ENCODE measurements at regions not wholly inside any gene's neighbourhood (a gene's known extent, or its start where the extent isn't known, plus 50 kb on each side); places are given as distances from the start of the nearest gene placed in this dataset.

DNA sequence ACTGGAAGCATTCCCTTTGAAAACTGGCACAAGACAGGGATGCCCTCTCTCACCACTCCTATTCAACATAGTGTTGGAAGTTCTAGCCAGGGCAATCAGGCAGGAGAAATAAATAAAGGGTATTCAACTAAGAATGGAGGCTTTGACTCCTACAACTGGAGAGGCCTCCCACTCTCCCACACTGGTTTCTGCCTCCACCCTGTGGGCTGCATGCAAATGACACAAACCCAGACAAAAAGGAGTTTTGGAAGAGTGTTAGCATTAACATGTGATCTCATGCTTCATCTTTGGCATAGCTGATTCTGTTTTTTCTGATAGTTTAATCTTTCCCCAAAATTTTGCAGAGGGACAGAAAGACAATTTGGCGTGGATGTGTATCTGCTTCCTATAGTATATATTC, 80.8 kb upstream of the IQCM start:
- DNase-seq (ENCODE audit: low spot score): peak; percentile 40
- TF ChIP-seq CTCF (conservative IDR thresholded peaks at IDR 0.05; ENCODE audit: low read depth in 2 of 2) (peak; percentile 44 to 72), STAT1 (IDR thresholded peaks at IDR 0.05; ENCODE audit: unreplicated experiment) (no peak), ZNF331 (CRISPR knock-in tag; IDR thresholded peaks at IDR 0.05; ENCODE audit: low read depth) (no peak), POLR2AphosphoS5 (IDR thresholded peaks at IDR 0.05; ENCODE audit: low read depth) (no peak)
- Mint-ChIP-seq H3K4me3 (no peak overlapping the region), H3K36me3 (ENCODE audit: low read depth) (no peaks in the 10 kb centered on the region), H3K27me3 (ENCODE audit: insufficient read depth, low read depth, poor library complexity) (no peaks in the 10 kb centered on the region), H3K27ac (no peak overlapping the region), H3K9me3 (no peaks in the 10 kb centered on the region), H3K4me1 (peaks cover 3% of the 10 kb centered on the region; the same call in 2 of the 3 replicates)
- no peak overlapping the region for H3K27ac ChIP-seq (ENCODE audit: low read depth)
- H3K4me2 ChIP-seq: no peak overlapping the region
- H3K4me3 ChIP-seq: no peak overlapping the region
- no peaks in the 10 kb centered on the region for H3K27me3 ChIP-seq (ENCODE audit: insufficient read depth)
- H4K20me1 ChIP-seq (replicated peaks; ENCODE audit: insufficient read depth): no peaks in the 10 kb centered on the region
- no peaks in the 10 kb centered on the region for H3K9me2 ChIP-seq (ENCODE audit: insufficient read depth)
- H3K4me1 ChIP-seq (ENCODE audit: insufficient read depth): no peaks in the 10 kb centered on the region
- no peaks in the 10 kb centered on the region for H3K36me3 ChIP-seq (ENCODE audit: insufficient read depth)
- peak; percentile 45 for ATAC-seq
- H2AFZ ChIP-seq: no peak overlapping the region
- H3F3A ChIP-seq (replicated peaks; ENCODE audit: low read depth): no peaks in the 10 kb centered on the region
- H3K79me2 ChIP-seq (replicated peaks; ENCODE audit: insufficient read depth): no peaks in the 10 kb centered on the region

- no peaks in the 10 kb centered on the region for H4K20me1 ChIP-seq (replicated peaks; ENCODE audit: insufficient read depth)
- no peak overlapping the region for H3K4me2 ChIP-seq
- ATAC-seq: peak; percentile 59
- no peaks in the 10 kb centered on the region for H3K36me3 ChIP-seq (ENCODE audit: insufficient read depth)
- DNase-seq (ENCODE audit: low spot score): peak; percentile 34
- Mint-ChIP-seq H3K9me3 (no peaks in the 10 kb centered on the region), H3K27ac (no peak overlapping the region), H3K36me3 (ENCODE audit: low read depth) (no peaks in the 10 kb centered on the region), H3K27me3 (ENCODE audit: insufficient read depth, low read depth, poor library complexity) (no peaks in the 10 kb centered on the region), H3K4me1 (no peaks in the 10 kb centered on the region), H3K4me3 (no peak overlapping the region)
- H3F3A ChIP-seq (replicated peaks; ENCODE audit: low read depth): no peaks in the 10 kb centered on the region
- H3K9me2 ChIP-seq (ENCODE audit: insufficient read depth): no peaks in the 10 kb centered on the region
- H3K79me2 ChIP-seq (replicated peaks; ENCODE audit: insufficient read depth): no peaks in the 10 kb centered on the region
- no peak overlapping the region for H2AFZ ChIP-seq
- H3K27ac ChIP-seq (ENCODE audit: low read depth): no peak overlapping the region
- no peaks in the 10 kb centered on the region for H3K27me3 ChIP-seq (ENCODE audit: insufficient read depth)
- no peaks in the 10 kb centered on the region for H3K4me1 ChIP-seq (ENCODE audit: insufficient read depth)
- TF ChIP-seq NANOG (IDR thresholded peaks at IDR 0.05; ENCODE audit: borderline replicate concordance): no peak
- TF ChIP-seq CTCF (conservative IDR thresholded peaks at IDR 0.05; ENCODE audit: low read depth in 2 of 2): peak; percentile 60 to 62
- no peak overlapping the region for H3K4me3 ChIP-seq
Measured at GRCh38 chr4:149897783-149898182, 82.1 kb upstream of the IQCM start.

- DNase-seq (ENCODE audit: low spot score) (no peak), ATAC-seq (no peak)
- Histone ChIP-seq H3K79me2 (replicated peaks; ENCODE audit: insufficient read depth) (no peaks in the 10 kb centered on the region), H3K4me2 (no peak overlapping the region), H3K36me3 (ENCODE audit: insufficient read depth) (no peaks in the 10 kb centered on the region), H3K9me2 (ENCODE audit: insufficient read depth) (no peaks in the 10 kb centered on the region), H4K20me1 (replicated peaks; ENCODE audit: insufficient read depth) (no peaks in the 10 kb centered on the region), H3F3A (replicated peaks; ENCODE audit: low read depth) (no peaks in the 10 kb centered on the region), H2AFZ (no peak overlapping the region), H3K4me1 (ENCODE audit: insufficient read depth) (no peaks in the 10 kb centered on the region), H3K4me3 (no peak overlapping the region), H3K27ac (ENCODE audit: low read depth) (no peak overlapping the region), H3K27me3 (ENCODE audit: insufficient read depth) (no peaks in the 10 kb centered on the region)
- no peaks in the 10 kb centered on the region for H3K36me3 Mint-ChIP-seq (ENCODE audit: low read depth)
- H3K4me3 Mint-ChIP-seq: no peak overlapping the region
- no peak overlapping the region for H3K27ac Mint-ChIP-seq
- no peaks in the 10 kb centered on the region for H3K9me3 Mint-ChIP-seq
- no peaks in the 10 kb centered on the region for H3K27me3 Mint-ChIP-seq (ENCODE audit: insufficient read depth, low read depth, poor library complexity)
- no peaks in the 10 kb centered on the region for H3K4me1 Mint-ChIP-seq
- TF ChIP-seq, protein P1, sequence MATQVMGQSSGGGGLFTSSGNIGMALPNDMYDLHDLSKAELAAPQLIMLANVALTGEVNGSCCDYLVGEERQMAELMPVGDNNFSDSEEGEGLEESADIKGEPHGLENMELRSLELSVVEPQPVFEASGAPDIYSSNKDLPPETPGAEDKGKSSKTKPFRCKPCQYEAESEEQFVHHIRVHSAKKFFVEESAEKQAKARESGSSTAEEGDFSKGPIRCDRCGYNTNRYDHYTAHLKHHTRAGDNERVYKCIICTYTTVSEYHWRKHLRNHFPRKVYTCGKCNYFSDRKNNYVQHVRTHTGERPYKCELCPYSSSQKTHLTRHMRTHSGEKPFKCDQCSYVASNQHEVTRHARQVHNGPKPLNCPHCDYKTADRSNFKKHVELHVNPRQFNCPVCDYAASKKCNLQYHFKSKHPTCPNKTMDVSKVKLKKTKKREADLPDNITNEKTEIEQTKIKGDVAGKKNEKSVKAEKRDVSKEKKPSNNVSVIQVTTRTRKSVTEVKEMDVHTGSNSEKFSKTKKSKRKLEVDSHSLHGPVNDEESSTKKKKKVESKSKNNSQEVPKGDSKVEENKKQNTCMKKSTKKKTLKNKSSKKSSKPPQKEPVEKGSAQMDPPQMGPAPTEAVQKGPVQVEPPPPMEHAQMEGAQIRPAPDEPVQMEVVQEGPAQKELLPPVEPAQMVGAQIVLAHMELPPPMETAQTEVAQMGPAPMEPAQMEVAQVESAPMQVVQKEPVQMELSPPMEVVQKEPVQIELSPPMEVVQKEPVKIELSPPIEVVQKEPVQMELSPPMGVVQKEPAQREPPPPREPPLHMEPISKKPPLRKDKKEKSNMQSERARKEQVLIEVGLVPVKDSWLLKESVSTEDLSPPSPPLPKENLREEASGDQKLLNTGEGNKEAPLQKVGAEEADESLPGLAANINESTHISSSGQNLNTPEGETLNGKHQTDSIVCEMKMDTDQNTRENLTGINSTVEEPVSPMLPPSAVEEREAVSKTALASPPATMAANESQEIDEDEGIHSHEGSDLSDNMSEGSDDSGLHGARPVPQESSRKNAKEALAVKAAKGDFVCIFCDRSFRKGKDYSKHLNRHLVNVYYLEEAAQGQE (IDR thresholded peaks at IDR 0.05; ENCODE audit: unreplicated experiment): no peak
- TF ChIP-seq EZH2 (IDR thresholded peaks at IDR 0.05; ENCODE audit: low read depth, unreplicated experiment): no peak
- TF ChIP-seq ZNF114 (CRISPR knock-in tag; IDR thresholded peaks at IDR 0.05): no peak
- no peak for TF ChIP-seq ZNF331 (CRISPR knock-in tag; IDR thresholded peaks at IDR 0.05; ENCODE audit: low read depth)
- TF ChIP-seq POLR2AphosphoS5 (IDR thresholded peaks at IDR 0.05; ENCODE audit: low read depth): no peak
Measured at GRCh38 chr4:149901128-149901527, 85.5 kb upstream of the IQCM start.
